Calu3 (cell line): ENCODE measurements at regions not wholly inside any gene's neighbourhood (a gene's known extent, or its start where the extent isn't known, plus 50 kb on each side); places are given as distances from the start of the nearest gene placed in this dataset.
"Not testable (repeated sequence)": the region's sequence is repeated elsewhere in the genome, so short reads cannot be mapped to it uniquely, and the experiment has no call there.

Source experiments
- BruUV-seq: library from RNA; stranded (reverse); fragments of 400-500 nt; replicated peaks from 2 replicates; lab custom pipeline; 2021; lab: Mats Ljungman, UMichigan
- CTCF ChIA-PET: fragments of 300-600 bp; sonication (Branson Sonifier 250); formaldehyde crosslinking; loops from one replicate; lab custom pipeline; 2022; ENCODE audit warnings: antibody characterized with exemption; lab: Charles Lee
- DNase-seq: peaks from one replicate; pipeline ENCODE4 v3.0.0; 2022
- H3K27ac Mint-ChIP-seq: one replicate; pipeline ENCODE4 v1.8.0; 2022; ENCODE audit warnings: mixed read lengths; ENCODE audit not compliant: unreplicated experiment
- H3K27me3 Mint-ChIP-seq: one replicate; pipeline ENCODE4 v1.8.0; 2022; ENCODE audit warnings: mixed read lengths; ENCODE audit not compliant: unreplicated experiment
- H3K36me3 Mint-ChIP-seq: one replicate; pipeline ENCODE4 v1.8.0; 2022; ENCODE audit warnings: mild to moderate bottlenecking, moderate library complexity, mixed read lengths; ENCODE audit not compliant: insufficient read depth, unreplicated experiment
- H3K4me1 Mint-ChIP-seq: one replicate; pipeline ENCODE4 v1.8.0; 2022; ENCODE audit warnings: mild to moderate bottlenecking, low read depth, mixed read lengths; ENCODE audit not compliant: unreplicated experiment
- H3K4me3 Mint-ChIP-seq: one replicate; pipeline ENCODE4 v1.8.0; 2022; ENCODE audit warnings: mild to moderate bottlenecking, low read depth, moderate library complexity, mixed read lengths; ENCODE audit not compliant: unreplicated experiment
- H3K9me3 Mint-ChIP-seq: one replicate; pipeline ENCODE4 v1.8.0; 2022; ENCODE audit warnings: low read depth, mixed read lengths; ENCODE audit not compliant: unreplicated experiment
- CTCF ChIP-seq: fragments of 200-600 bp; IDR thresholded peaks from one replicate; pipeline ENCODE4 v1.8.0; 2022; ENCODE audit warnings: antibody characterized with exemption; ENCODE audit not compliant: unreplicated experiment
- intact Hi-C: fragments of 100-400 bp; cut with micrococcal nuclease; formaldehyde crosslinking; loops from one replicate; pipeline ENCODE4 v1.10.0; 2022; ENCODE audit not compliant: unreplicated experiment

GRCh38 chr17:22090263-22090935 is 398.1 kb downstream of the KCNJ18 start:
- no peaks in the 10 kb centered on the region for H3K4me1 Mint-ChIP-seq
- H3K27ac Mint-ChIP-seq, result no peak overlapping the region
- TF ChIP-seq CTCF, result no peak
- DNase-seq, result no peak
- no peak overlapping the region for H3K4me3 Mint-ChIP-seq
- no peaks in the 10 kb centered on the region for H3K27me3 Mint-ChIP-seq
- H3K36me3 Mint-ChIP-seq, result no peaks in the 10 kb centered on the region
- intact Hi-C loops, result no loop called here
- CTCF ChIA-PET, result no interaction called here
- H3K9me3 Mint-ChIP-seq, result peaks cover 7% of the 10 kb centered on the region
- no TSS peak for BruUV-seq

GRCh38 chr17:22091041-22091679 is 398.8 kb downstream of the KCNJ18 start:
- H3K27ac Mint-ChIP-seq, H3K4me3 Mint-ChIP-seq, H3K27me3 Mint-ChIP-seq, H3K36me3 Mint-ChIP-seq, H3K9me3 Mint-ChIP-seq, intact Hi-C loops, BruUV-seq, DNase-seq, H3K4me1 Mint-ChIP-seq, CTCF ChIA-PET: not testable (repeated sequence)

- H3K9me3 Mint-ChIP-seq, H3K27me3 Mint-ChIP-seq, H3K4me1 Mint-ChIP-seq, H3K36me3 Mint-ChIP-seq, H3K27ac Mint-ChIP-seq, H3K4me3 Mint-ChIP-seq, CTCF ChIA-PET, DNase-seq, intact Hi-C loops, BruUV-seq: not testable (repeated sequence)
These were observed 399.5 kb downstream of the KCNJ18 start for GRCh38 chr17:22091840-22092239.

DNA sequence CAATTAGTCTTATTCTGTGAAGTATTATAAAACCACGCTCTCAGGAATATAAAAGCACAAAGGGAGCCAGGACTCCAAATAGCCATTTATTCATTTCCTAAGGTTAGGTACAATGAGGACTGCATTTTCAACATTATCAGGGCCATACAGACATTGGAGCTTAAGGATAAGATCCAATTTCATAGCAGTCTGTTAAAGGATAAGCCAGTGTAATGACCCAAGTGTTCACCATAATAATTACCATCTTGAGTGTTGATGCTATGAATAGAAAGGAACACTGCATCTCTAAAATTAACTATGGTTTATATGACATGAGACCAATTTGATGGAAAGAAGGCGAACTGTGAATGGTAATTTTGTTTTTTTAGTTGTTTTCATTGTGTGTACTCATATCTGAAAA is 403.1 kb downstream of the KCNJ18 start:
- CTCF ChIA-PET, BruUV-seq, H3K27me3 Mint-ChIP-seq, H3K4me1 Mint-ChIP-seq, H3K36me3 Mint-ChIP-seq, H3K4me3 Mint-ChIP-seq, H3K27ac Mint-ChIP-seq, H3K9me3 Mint-ChIP-seq, DNase-seq, intact Hi-C loops: not testable (repeated sequence)

DNA sequence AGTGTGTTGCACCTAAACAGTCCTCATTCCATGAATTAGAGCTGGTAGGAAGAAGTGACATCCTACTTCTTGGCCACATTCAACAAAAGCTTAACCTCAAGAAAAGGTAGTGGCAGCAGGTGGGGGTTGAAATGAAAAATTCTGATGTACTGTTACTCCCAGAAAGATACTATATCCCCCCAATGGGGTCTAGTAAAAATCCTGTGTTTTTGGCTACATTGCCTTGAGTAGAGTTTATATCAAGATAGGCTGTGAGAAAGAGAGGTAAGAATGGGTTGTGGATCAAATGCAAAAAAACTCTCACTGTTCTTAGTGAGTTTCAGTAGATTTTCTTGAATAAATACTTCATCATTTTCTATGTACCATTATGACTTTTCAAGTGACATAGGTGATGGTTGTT is 407.3 kb downstream of the KCNJ18 start:
- H3K36me3 Mint-ChIP-seq, H3K4me3 Mint-ChIP-seq, DNase-seq, H3K9me3 Mint-ChIP-seq, intact Hi-C loops, CTCF ChIA-PET, H3K27ac Mint-ChIP-seq, BruUV-seq, H3K4me1 Mint-ChIP-seq, H3K27me3 Mint-ChIP-seq: not testable (repeated sequence)

DNA sequence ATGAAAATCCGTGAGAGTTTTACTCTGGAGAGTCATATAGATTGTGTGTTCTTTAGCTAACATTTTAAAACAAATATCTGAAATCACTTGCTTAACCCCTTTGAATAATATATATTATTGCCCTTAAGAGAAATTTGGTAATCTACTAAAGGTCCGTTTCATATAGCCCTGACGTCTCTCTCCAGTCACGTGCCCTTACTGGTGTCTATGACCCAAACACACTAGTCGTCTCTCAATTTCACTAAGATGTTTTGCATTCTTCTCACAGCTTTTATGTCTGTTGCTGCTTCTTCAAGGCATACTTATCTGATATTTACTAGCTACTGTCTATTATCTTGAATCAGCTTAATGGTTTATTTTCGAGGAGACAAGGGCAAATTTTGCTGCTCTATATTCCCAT is 409.9 kb downstream of the KCNJ18 start:
- intact Hi-C loops, result no loop called here
- peaks cover 4% of the 10 kb centered on the region for H3K9me3 Mint-ChIP-seq
- CTCF ChIA-PET, result no interaction called here
- DNase-seq, result no peak
- H3K4me3 Mint-ChIP-seq, result no peak overlapping the region
- no peaks in the 10 kb centered on the region for H3K4me1 Mint-ChIP-seq
- no TSS peak for BruUV-seq
- H3K27ac Mint-ChIP-seq, result no peak overlapping the region
- H3K27me3 Mint-ChIP-seq, result no peaks in the 10 kb centered on the region
- H3K36me3 Mint-ChIP-seq, result peaks cover 6% of the 10 kb centered on the region
- TF ChIP-seq CTCF, result no peak

GRCh38 chr17:22116720-22117119 is 424.4 kb downstream of the KCNJ18 start:
- DNase-seq, H3K9me3 Mint-ChIP-seq, CTCF ChIA-PET: not testable (repeated sequence)

GRCh38 chr17:22117401-22117800 is 425.1 kb downstream of the KCNJ18 start:
- H3K27me3 Mint-ChIP-seq, BruUV-seq, H3K4me3 Mint-ChIP-seq, intact Hi-C loops, H3K27ac Mint-ChIP-seq, H3K9me3 Mint-ChIP-seq, H3K4me1 Mint-ChIP-seq, H3K36me3 Mint-ChIP-seq, DNase-seq, CTCF ChIA-PET: not testable (repeated sequence)

More at GRCh38 chr17:22116720-22117119, 424.4 kb downstream of the KCNJ18 start:
- H3K27ac Mint-ChIP-seq, BruUV-seq, intact Hi-C loops, H3K27me3 Mint-ChIP-seq, H3K4me3 Mint-ChIP-seq, H3K36me3 Mint-ChIP-seq, H3K4me1 Mint-ChIP-seq: not testable (repeated sequence)
